Dedifferentiated amniotic fluid mesenchymal stem cell (primary cell): ENCODE measurements at regions not wholly inside any gene's neighbourhood (a gene's known extent, or its start where the extent isn't known, plus 50 kb on each side); places are given as distances from the start of the nearest gene placed in this dataset.
"Not testable (repeated sequence)": the region's sequence is repeated elsewhere in the genome, so short reads cannot be mapped to it uniquely, and the experiment has no call there.

ENCODE experiments used
- DNase-seq: peaks from one replicate; pipeline ENCODE4 v3.0.0-alpha.2; 2016; ENCODE audit errors: extremely low spot score

DNA sequence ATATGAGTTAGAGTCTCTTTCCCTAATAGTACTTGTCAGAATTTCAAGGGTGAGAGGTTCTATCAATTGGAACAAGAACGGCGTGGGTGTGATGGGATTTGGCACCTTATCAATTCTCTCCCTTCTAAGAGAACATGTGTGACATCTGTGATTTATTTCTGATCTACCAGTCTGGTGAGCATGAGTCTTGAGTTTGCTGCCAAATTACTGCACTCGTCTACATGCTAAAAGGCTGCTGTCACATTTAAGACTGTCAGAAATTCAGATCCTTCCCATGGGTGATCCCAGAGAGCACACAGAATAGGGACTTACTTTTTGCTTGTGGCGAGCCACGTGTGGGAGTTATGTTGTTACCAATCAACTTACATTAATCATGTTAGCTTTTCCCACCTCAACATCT lies 370.2 kb upstream of the SASH1 start:
- DNase-seq = no peak

DNA sequence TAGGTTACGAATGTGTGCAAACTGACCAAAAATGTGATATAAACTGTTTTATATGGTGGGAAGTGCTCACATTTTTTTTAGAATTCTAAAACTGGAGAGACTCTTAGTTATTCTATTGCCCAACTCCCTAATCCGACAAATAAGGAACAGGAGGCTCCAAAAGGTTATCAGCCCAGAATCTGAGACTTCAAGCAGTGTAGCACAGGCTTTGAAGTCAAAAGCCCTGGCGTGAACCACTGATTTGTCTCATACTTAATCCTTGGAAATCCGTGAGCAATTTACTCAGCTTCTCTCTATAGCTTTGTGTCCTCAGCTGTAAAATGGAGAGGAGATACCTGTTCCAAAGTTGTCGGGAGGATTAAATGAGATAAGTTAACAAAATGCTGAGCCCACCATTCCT lies 368.8 kb upstream of the SASH1 start:
- no peak for DNase-seq

DNA sequence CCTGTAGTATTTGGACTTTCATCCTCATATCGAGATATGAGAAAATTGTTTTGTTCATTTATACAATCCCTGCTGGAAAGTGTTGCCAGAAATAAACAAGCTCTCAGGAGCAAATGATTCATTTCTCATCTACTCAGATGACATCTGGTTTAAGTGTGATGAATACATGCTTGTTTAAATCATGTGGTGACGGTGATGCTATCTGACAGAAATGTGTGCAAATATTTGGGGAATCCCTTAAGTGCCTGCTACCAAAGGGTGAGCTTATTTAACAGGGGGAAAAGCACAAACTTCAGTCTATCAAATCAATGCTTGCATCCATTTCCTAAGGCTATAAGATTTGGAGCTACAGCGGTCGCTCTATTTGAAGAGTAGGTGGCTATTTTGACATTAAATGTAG lies 368.3 kb upstream of the SASH1 start:
- peak; percentile 45 for DNase-seq

DNA sequence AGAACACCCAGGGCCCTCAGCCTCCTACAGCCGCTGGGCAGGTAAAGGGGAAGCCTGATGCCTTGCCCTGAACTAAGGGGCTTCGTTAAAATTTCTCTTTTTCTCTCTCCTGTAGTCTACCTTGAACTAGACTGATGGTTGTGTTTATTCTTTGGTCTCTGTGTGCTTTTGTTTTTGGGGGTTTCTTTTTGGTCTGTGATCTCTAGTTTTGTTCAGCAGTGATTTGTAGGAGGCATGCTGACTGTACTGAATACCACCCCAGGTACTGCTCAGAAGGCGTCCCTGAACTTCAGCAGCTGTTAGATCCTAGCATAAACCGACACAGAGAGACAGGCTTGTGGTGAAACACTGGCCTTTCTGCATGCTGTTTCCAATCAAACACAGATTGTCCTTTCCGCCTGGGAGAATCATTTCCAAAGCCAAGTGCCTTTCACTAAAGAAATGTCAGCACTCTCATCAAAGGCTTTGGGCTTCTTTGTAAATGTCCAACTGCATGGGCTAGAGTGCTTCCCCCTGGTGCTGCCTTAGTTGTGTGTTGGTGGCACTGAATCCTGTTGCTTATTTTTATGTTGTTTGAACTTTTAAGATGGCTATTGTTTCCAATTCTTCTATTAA lies 364.7 kb upstream of the SASH1 start:
- DNase-seq = no peak

DNA sequence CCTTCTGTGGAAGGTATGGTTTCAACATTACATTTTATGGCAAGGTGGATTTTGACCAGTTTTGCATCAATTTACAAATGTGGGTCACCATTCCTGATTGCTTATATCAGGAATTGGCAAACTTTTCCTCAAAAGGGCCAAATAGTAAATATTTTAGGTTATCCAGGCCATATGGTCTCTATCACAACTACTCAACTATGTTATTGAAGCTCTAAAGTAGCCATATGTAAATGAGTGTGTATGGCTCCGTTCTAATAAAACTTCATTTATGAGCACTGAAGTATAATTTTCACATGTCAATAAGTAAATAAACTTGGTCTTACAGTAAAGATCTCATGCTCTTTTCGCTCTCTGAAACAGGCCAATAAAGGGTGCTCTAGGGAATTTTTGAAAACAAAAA lies 362.7 kb upstream of the SASH1 start:
- no peak for DNase-seq

DNA sequence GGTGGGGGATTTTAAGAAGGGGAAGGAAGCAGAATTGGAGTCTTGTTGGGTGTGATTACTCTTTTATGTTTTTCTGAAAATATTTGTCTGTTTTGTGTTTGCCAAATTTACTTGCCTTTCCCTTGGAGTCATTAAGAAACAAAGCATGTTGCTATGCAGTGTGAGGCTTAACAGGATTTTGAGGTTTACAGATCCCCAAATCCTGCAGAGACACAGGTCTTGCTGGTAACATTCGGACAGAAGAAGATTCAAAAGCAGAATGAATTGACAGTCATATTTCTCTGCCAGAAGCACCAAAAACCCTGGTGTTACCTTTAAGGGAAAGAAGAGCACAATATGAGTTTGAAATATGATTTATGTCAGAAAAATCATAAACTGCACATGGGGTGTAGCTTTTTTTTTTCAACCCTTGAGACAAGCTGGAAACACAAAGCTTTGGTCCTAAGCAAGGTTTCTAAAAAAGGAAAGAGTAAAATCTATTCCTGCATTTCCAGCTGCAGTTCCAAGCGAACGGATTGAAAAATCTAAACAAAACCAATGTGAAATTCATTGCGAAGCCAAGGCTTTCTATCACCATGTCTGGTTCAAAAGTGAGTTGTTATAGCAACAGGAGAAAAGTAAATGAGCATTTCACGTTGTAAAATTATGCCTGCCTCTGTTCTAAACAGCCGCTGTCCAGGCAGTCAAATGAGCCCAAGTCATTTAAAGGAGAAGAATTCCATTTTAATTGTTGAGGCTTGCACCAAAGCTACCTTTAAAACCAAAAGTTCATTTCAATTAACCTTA lies 358.9 kb upstream of the SASH1 start:
- no peak for DNase-seq

DNA sequence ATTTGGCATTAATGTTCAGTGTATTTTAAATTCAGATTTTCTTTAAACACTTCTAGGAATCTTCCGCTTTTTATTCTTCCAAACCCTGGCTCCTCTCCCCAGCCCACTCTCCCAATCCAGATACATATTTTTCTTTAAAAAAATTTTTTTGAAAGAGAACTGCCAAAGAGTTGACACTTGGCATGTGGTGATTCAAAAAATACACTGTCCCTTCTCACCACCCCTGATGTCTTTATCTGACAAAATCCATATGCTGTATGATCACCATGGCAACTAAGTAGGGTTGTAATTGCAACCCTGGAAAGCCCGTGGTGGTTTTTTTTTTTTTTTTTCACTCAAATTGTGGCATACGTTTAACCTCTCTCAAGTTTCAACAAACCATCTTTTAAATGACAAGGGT lies 355.8 kb upstream of the SASH1 start:
- DNase-seq = no peak

DNA sequence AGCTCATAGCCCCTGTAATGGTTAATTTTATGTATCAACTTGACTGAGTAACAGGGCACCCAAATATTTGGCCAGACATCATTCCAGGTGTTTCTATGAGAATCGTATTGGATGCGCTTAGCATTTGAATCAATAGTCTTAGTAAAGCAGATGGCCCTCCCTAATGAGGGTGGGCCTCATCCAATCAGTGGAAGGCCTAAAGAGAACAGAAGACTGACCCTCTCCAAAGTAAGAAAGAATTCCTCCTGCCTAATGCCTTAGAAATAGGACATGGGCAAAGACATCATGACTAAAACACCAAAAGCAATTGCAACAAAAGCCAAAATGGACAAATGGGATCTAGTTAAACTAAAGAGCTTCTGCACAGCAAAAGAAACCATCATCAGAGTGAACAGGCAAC lies 352.5 kb upstream of the SASH1 start:
- DNase-seq = no peak

DNA sequence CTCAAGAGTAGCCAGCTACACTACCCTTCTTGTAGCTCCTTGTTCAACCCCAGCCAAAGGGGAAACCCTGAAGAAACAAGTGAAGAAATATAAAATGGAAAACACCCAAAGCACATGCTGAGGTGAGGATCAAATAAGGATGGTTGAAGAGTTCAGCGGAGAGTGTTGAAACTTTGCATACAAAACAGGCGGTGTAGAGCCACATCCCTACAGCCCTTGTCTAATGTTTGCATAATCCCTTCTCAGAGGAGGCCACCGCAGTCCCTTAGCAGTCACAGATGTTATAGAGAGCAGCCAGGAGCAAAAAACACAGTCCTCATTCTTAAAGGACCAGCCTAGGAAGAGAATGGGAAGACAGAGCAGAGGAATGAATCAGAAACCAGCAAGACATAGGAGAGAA lies 350.7 kb upstream of the SASH1 start:
- no peak for DNase-seq

DNA sequence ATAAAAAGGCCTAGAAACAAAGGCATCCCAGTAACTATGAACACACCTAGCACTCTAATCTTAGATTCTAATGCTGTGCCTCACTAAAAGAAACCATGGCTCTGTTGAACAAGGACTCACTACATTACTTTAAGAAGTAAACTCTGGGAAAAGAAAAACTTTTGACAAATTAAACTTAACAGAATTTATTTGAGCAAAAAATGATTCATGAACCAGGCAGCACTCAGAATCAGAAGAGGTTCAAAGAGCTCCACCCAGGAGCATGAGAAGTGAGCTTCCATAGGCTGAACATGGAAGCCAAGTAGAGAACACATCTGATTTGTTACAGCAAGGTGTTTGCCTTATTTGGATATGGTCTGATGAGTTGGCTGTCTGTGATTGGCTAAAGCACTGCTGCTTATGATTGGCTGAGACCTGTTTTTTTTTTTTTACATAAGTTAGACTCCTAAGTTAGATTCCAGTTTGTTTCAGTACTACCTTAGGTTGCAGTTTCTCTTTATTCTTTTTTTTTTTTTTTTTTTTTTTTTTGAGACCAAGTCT lies 343.6 kb upstream of the SASH1 start:
- no peak for DNase-seq

DNA sequence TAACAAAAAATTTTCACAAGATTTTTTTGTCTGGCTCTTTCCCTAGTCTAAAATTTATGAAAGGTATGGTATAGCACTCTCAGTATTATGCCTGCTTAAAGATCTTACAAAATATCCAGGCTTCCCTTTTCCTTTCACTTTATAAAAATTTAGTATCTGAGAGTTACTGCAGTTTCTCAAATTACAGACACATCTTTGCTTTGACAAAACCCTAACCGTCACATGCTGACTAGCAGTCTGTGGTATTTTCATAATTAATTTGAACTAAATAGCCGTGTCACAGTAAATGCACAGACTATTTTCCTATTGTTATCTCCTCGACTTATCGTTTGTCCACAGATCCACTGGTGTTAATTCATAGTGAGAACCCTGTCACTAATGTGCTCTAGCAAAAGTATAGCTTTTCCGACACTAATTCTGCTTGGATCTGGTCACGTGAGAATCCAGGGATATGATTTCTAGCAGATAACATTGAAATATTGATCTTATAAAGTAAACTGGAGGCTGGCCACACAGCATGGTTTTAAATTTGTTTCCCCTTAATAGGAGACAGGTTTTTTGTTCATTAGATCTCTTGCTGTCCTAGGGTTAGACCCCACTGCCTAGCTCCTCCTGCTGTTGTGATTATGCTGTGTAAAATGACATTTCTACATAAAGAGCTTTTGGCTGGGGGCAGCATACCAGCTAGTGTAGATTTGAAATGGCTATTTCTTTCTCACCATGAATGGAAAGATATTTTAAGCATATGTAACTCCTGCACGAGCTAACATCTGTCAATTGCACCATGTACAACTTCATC lies 340.6 kb upstream of the SASH1 start:
- no peak for DNase-seq

DNA sequence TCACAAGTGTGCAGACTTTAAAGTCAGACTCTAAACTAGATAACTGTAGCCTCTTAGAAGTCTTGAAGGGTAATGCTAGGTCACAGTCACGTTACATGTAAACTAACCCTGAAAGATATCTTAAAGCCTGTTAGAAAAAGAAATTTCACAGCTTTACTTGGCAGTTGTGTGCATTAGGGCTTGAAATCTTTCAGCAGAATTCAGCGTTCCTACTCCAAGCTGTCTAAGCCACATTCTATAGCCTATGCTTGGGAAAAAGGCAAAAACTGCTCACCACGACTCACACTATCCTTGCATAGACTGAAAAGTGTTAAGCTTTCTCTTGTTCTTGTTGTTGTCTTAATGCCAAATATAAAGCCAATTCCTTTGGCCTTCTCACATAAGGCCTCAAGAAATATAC lies 338.0 kb upstream of the SASH1 start:
- no peak for DNase-seq

DNA sequence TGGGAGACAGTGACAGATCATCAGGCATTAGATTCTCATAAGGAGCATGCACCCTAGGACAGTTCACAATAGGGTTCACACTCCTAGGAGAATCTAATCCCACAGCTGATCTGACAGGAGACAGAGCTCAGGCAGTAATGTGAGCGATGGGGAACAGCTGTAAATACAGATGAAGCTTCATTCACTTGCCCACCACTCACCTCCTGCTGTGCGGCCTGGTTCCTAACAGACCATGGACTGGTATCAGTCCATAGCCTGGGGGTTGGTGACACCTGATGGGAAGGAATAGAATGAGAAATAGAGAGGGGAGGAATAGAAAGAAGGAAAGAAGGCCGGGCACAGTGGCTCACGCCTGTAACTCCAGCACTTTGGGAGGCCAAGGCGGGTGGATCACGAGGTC lies 336.8 kb upstream of the SASH1 start:
- DNase-seq = no peak

DNA sequence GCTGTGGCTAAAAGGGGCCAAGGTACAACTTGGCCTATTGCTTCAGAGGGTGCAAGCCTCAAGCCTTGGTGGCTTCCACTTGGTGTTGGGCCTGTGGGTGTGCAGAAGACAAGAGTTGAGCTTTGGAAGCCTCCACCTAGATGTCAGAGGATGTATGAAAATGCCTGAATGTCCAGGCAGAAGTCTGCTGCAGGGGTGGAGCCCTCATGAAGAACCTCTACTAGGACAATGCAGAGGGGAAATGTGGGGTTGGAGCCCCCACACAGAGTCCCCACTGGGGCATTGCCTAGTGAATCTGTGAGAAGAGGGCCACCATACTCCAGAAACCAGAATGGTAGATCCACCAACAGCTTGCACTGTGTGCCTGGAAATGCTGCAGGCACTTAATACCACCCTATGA lies 332.1 kb upstream of the SASH1 start:
- DNase-seq = not testable (repeated sequence)

DNA sequence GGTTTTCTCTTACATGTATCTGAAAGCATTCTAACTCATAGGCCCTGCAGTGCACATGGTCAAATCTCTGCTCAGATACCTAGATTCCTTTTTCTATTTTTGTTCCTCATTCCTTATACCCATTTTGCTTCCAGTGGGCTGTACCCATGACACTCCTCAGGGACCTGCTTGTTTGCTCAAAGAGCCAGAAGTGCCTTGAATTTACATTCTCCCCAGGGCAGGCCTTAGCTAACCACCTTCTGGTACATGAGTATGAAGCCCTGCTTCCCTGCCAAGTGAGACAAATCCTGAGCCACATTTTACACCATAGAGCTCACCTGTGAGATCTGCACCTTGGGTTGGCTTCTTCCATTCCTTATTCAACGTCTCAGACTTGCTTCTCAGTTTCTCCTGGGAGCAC lies 326.6 kb upstream of the SASH1 start:
- no peak for DNase-seq

DNA sequence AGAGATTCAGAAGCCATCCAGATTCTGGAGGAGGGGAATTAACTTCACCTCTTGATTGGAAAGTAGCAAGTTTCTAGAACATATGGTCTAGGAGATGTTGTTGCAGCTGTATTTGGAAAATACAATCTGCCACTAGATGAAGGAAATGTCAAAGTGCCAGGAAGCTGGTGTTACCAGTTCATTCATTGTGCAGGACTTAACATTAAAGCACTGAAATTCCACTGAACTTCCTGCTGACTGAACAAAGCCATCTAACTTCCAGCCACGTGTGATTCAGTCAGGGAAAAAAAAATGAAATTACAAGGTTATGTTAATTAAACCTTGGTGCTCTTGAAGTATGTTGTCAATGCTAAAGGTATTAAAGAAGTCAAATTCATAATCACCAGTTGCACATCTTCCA lies 321.5 kb upstream of the SASH1 start:
- no peak for DNase-seq

DNA sequence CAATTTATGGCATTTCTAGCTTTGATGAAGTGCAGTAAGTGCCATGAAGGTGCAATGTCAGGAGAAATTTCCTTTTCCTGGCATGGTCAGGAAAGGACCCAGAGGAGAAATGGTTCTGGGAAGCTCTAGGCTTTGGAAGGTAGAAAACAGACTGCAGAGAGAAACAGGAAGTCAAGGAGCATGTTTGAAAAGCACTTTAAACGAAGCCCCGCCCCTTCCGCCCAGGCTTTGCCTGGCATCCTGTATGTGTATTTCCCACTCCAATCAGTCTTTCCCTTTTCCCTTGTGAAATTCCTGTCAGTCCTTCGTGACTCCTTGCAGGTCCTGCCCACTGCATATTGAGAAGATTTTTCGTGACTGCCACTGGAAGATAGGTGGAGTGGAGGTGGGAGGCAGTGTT lies 320.9 kb upstream of the SASH1 start:
- DNase-seq = no peak

DNA sequence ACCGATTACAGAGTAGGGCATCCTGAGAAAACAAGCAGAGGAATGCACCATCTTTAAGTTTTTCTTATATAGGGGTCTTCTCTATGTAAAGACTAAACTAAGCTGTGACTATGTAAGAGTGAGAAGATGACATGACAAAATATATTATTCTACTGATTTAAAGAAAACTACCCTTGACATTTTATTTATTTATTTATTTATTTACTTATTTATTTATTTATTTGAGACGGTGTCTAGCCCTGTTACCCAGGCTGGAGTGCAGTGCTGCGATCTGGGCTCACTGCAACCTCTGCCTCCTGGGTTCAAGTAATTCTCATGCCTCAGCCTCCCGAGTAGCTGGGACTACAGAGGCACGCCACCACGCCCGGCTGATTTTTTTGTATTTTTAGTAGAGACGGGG lies 320.4 kb upstream of the SASH1 start:
- not testable (repeated sequence) for DNase-seq

DNA sequence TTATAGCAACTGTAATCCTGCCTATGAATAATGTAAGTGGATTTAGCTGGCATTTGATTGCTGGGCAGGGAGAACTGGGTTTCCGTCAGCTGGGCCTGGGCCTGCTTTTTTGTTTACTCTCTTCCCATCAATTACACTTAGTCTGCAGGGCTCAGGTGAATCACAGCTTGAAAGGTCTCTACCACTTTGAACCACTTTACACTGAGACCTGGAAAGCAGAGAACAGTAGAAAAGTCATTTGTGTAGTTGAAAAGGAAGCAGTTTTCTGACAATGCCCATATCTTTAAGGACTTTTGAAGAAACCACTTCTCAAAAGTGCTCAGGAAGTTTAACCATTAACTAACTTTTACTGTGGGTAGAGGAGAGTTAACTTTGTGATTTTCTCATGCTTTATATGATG lies 315.4 kb upstream of the SASH1 start:
- no peak for DNase-seq

DNA sequence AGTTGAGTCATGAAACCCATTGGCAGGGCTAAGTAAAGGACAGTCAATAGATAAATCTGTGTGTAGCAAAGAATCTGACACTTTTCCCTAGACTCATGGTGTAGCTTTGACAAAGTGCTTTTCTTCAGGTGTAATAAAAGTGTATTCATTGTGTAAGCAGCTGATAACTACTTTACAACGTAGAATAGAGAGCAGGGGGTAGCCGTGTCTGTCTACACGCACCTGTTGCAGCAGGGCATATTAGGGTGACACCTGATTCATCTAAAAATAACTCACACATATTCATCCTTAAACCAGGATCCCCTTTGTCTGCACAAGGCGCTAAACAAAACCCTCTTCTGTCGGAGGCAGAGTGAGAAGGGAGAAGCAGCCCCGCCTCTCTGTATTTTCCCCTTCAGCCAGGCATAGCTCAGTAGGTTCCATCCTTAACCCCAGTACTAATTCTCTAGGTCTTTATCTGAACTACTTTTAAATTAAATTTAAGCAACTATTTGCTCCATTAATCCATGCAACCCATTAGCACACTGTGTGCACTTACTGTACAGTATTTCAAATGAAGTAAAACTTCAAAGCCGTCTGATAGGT lies 306.7 kb upstream of the SASH1 start:
- no peak for DNase-seq

DNA sequence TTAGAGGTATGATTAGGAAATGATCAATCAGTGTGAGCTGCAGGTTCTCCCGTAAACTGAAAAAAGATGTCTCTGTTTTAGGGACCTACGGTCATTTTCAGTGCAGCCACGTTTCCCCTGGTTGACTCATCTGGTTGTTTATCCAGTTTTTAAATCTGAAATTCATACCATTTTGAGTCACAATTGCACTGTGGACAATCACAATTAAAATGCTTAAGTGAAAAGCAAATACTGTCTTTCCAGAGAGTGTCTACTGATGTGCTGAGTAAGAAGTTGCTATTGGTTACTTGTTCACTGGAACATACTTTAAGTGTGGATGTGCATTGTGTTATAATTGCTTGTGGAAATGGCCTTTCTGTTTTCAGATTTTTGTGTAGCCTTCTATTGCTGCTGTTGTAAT lies 305.1 kb upstream of the SASH1 start:
- DNase-seq = peak; percentile 51

DNA sequence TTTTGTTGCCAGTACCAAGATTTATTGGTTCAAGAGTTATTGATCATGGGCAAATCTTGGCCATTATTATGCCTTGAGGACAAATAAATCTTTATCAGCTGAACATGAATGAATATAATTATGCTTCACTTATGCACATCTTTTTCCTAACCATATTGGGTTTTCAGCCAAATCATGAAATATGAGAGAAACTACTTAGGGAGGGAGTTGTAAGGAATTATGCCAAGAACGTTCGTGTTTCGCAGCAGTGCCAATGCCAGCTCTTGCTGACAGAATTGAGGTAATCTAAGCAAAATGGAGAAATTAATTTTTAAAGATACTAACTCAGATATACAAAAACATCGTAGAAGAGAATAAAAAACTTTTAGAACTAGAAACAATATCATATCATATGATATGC lies 301.1 kb upstream of the SASH1 start:
- no peak for DNase-seq
